GM18498 (cell line): ENCODE measurements at regions not wholly inside any gene's neighbourhood (a gene's known extent, or its start where the extent isn't known, plus 50 kb on each side); places are given as distances from the start of the nearest gene placed in this dataset.

ENCODE experiments used
- ATAC-seq: cut with Tn5 transposase; IDR thresholded peaks from one replicate; pipeline ENCODE4 v1.9.1; 2021; ENCODE audit warnings: mild to moderate bottlenecking, moderate library complexity; ENCODE audit not compliant: unreplicated experiment

- ATAC-seq = peak; percentile 62
These were observed 160.8 kb upstream of the TLE3 start for GRCh38 chr15:70258369-70259027.

- ATAC-seq = no peak
These were observed 160.0 kb upstream of the TLE3 start for GRCh38 chr15:70257573-70258248.

- ATAC-seq = no peak
These were observed 159.3 kb upstream of the TLE3 start for GRCh38 chr15:70257047-70257446.

GRCh38 chr15:70254311-70254869 is 156.7 kb upstream of the TLE3 start:
- ATAC-seq = no peak

- ATAC-seq = no peak
These were observed 155.9 kb upstream of the TLE3 start for GRCh38 chr15:70253461-70254156.

- ATAC-seq = no peak
These were observed 155.2 kb upstream of the TLE3 start for GRCh38 chr15:70252951-70253320.

GRCh38 chr15:70252056-70252950 is 154.6 kb upstream of the TLE3 start:
- ATAC-seq = no peak

- no peak for ATAC-seq
These were observed 153.7 kb upstream of the TLE3 start for GRCh38 chr15:70251246-70251990.

GRCh38 chr15:70250208-70251201 is 152.8 kb upstream of the TLE3 start:
- ATAC-seq = no peak

GRCh38 chr15:70249616-70250015 is 151.9 kb upstream of the TLE3 start:
- ATAC-seq = no peak

- no peak for ATAC-seq
These were observed 150.7 kb upstream of the TLE3 start for GRCh38 chr15:70248116-70249025.

GRCh38 chr15:70247281-70247680 is 149.6 kb upstream of the TLE3 start:
- no peak for ATAC-seq

- ATAC-seq = no peak
These were observed 149.0 kb upstream of the TLE3 start for GRCh38 chr15:70246623-70247220.

GRCh38 chr15:70245932-70246622 is 148.4 kb upstream of the TLE3 start:
- ATAC-seq = no peak

GRCh38 chr15:70244978-70245542 is 147.3 kb upstream of the TLE3 start:
- ATAC-seq = no peak

GRCh38 chr15:70243686-70244540 is 146.2 kb upstream of the TLE3 start:
- ATAC-seq = no peak
